IPS DF 6.9 (cell line): ENCODE measurements at regions not wholly inside any gene's neighbourhood (a gene's known extent, or its start where the extent isn't known, plus 50 kb on each side); places are given as distances from the start of the nearest gene placed in this dataset.

ENCODE experiments used
- DNase-seq: peaks from one replicate; pipeline ENCODE4 v3.0.0-alpha.2; 2013; ENCODE audit warnings: low read depth, low spot score
- H3K27ac ChIP-seq: one replicate; pipeline ENCODE4 v1.5.1; 2013; ENCODE audit warnings: low read length, control low read depth
- H3K27me3 ChIP-seq: 2 replicates; pipeline ENCODE4 v1.6.1; 2013; ENCODE audit warnings: mild to moderate bottlenecking, low read length; ENCODE audit not compliant: control insufficient read depth, insufficient read depth
- H3K36me3 ChIP-seq: 2 replicates; pipeline ENCODE4 v1.6.1; 2013; ENCODE audit warnings: low read length; ENCODE audit not compliant: control insufficient read depth, insufficient read depth
- H3K4me1 ChIP-seq: 2 replicates; pipeline ENCODE4 v1.6.1; 2013; ENCODE audit warnings: low read length; ENCODE audit not compliant: control insufficient read depth, insufficient read depth
- H3K4me3 ChIP-seq: 2 replicates; pipeline ENCODE4 v1.5.1; 2013; ENCODE audit warnings: mild to moderate bottlenecking, low read length
- H3K9me3 ChIP-seq: 2 replicates; pipeline ENCODE4 v1.6.1; 2013; ENCODE audit warnings: low read length, inconsistent platforms; ENCODE audit not compliant: control insufficient read depth, insufficient read depth
- WGBS: extraction: QIAGEN DNeasy Blood & Tissue Kit; methylation state at CpG from one replicate; pipeline ENCODE4 v1.1.7; 2013; ENCODE audit warnings: mixed read lengths, missing lambda C conversion rate; ENCODE audit not compliant: insufficient read length, insufficient coverage; 5-methylcytosine and 5-hydroxymethylcytosine counted together

DNA sequence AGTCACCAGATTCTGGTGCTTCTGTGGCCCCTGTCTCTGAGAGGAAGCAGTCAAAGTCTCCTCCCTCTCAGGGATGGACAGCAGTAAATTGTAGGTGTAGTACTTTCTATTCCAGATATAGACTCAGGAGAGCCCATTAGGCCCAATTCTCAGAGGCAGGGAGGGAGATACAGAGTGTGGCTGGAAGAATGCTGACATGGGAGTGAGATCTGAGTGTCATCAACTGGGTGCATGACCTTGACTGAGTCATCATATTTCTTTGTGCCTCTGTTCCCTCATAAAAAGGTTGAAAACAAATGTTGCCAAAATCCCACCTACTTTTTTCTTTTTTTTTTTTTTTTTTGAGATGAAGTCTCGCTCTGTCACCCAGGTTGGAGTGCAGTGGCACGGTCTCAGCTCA lies 506.1 kb downstream of the BCL11A start:
- H3K36me3 ChIP-seq = no peaks in the 10 kb centered on the region
- no peaks in the 10 kb centered on the region for H3K4me1 ChIP-seq
- no CpG with 5 or more reads among the region's 2 CpGs for WGBS
- H3K9me3 ChIP-seq = no peaks in the 10 kb centered on the region
- no peak overlapping the region for H3K27ac ChIP-seq
- H3K4me3 ChIP-seq = no peak overlapping the region
- no peak for DNase-seq
- H3K27me3 ChIP-seq = no peaks in the 10 kb centered on the region

- Histone ChIP-seq H3K27me3 (no peaks in the 10 kb centered on the region), H3K4me1 (no peaks in the 10 kb centered on the region), H3K9me3 (no peaks in the 10 kb centered on the region), H3K4me3 (no peak overlapping the region), H3K27ac (no peak overlapping the region), H3K36me3 (no peaks in the 10 kb centered on the region)
- DNase-seq = no peak
- WGBS = no CpG with 5 or more reads among the region's 4 CpGs
Observed at GRCh38 chr2:60046529-60046928, 506.9 kb downstream of the BCL11A start.

- Histone ChIP-seq H3K36me3 (no peaks in the 10 kb centered on the region), H3K27me3 (no peaks in the 10 kb centered on the region), H3K4me1 (no peaks in the 10 kb centered on the region), H3K27ac (no peak overlapping the region), H3K4me3 (no peak overlapping the region), H3K9me3 (no peaks in the 10 kb centered on the region)
- no peak for DNase-seq
- no CpG with 5 or more reads among the region's 1 CpG for WGBS
Observed at GRCh38 chr2:60045456-60045855, 508.0 kb downstream of the BCL11A start.

GRCh38 chr2:60044484-60044883 lies 509.0 kb downstream of the BCL11A start:
- no peaks in the 10 kb centered on the region for H3K4me1 ChIP-seq
- no peaks in the 10 kb centered on the region for H3K27me3 ChIP-seq
- H3K9me3 ChIP-seq = no peaks in the 10 kb centered on the region
- DNase-seq = no peak
- H3K27ac ChIP-seq = no peak overlapping the region
- no CpG with 5 or more reads among the region's 1 CpG for WGBS
- no peaks in the 10 kb centered on the region for H3K36me3 ChIP-seq
- H3K4me3 ChIP-seq = no peak overlapping the region

GRCh38 chr2:60042023-60042422 lies 511.4 kb downstream of the BCL11A start:
- H3K4me3 ChIP-seq = no peak overlapping the region
- no CpG with 5 or more reads among the region's 3 CpGs for WGBS
- no peaks in the 10 kb centered on the region for H3K4me1 ChIP-seq
- H3K9me3 ChIP-seq = no peaks in the 10 kb centered on the region
- H3K36me3 ChIP-seq = no peaks in the 10 kb centered on the region
- H3K27ac ChIP-seq = no peak overlapping the region
- H3K27me3 ChIP-seq = no peaks in the 10 kb centered on the region
- no peak for DNase-seq

DNA sequence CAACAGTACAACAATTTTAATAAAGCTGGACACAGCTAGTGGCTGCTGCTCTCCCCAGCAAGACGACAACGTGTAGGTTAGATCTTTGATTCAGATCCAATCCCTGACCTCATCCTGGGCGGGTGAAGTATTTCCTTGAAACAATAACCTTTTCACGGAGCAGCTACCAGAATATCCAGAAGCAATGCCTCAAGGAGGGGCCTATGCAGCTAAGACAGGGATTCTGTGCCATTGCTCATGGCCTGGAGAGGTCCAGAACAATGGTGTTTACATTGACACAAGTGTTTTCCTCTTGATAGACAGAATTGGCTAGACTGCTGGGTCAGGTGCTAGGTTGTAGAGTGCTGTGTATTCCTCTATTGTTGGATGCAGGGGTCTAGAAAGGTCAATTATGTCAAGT lies 520.1 kb downstream of the BCL11A start:
- H3K27ac ChIP-seq = no peak overlapping the region
- no peaks in the 10 kb centered on the region for H3K27me3 ChIP-seq
- H3K4me3 ChIP-seq = no peak overlapping the region
- no peaks in the 10 kb centered on the region for H3K9me3 ChIP-seq
- no peaks in the 10 kb centered on the region for H3K4me1 ChIP-seq
- no peak for DNase-seq
- no peaks in the 10 kb centered on the region for H3K36me3 ChIP-seq
- no CpG with 5 or more reads among the region's 4 CpGs for WGBS

GRCh38 chr2:60029566-60029883 lies 523.9 kb downstream of the BCL11A start:
- Histone ChIP-seq H3K27me3 (no peaks in the 10 kb centered on the region), H3K4me3 (no peak overlapping the region), H3K9me3 (no peaks in the 10 kb centered on the region), H3K27ac (no peak overlapping the region), H3K4me1 (no peaks in the 10 kb centered on the region), H3K36me3 (no peaks in the 10 kb centered on the region)
- WGBS = no CpG with 5 or more reads among the region's 1 CpG
- DNase-seq = no peak

DNA sequence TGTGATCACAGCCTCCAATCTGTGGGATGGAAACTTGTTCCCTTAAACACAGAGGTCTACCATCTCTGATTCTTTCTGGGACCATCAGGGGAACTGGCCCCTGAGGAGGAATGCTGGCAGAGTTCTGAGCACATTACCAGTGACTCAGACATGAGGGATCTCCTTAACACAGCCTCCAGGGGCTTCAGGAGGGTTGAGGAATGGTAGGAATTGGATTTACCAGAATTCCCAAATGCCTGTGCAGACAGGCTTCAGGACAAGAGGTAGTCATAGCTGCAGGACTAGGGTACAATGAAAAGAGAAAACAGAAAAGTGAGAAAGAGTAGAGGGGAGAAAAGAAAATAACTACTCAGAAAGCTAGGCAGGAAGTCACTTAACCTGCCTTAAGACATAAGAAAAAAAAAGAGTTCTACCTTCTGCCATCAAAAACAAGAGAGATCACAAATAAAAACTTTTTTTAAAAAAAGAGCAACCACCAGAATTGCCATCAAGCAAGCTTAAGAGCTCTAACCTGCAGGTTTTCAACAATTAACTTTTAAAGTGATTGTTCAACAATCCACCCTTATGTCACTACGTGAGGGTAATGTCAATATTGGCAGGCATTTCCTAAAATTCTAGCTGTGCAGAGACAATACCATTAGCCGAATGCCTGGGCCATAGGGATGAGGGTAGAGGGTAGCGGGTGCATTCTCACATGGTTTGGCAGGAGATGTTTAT lies 524.4 kb downstream of the BCL11A start:
- no CpG with 5 or more reads among the region's 3 CpGs for WGBS
- H3K27ac ChIP-seq = no peak overlapping the region
- no peaks in the 10 kb centered on the region for H3K9me3 ChIP-seq
- H3K4me1 ChIP-seq = no peaks in the 10 kb centered on the region
- H3K27me3 ChIP-seq = no peaks in the 10 kb centered on the region
- no peak for DNase-seq
- no peak overlapping the region for H3K4me3 ChIP-seq
- H3K36me3 ChIP-seq = no peaks in the 10 kb centered on the region

- no peaks in the 10 kb centered on the region for H3K9me3 ChIP-seq
- no peak for DNase-seq
- no peak overlapping the region for H3K4me3 ChIP-seq
- no peaks in the 10 kb centered on the region for H3K4me1 ChIP-seq
- no CpG with 5 or more reads among the region's 2 CpGs for WGBS
- no peaks in the 10 kb centered on the region for H3K36me3 ChIP-seq
- no peak overlapping the region for H3K27ac ChIP-seq
- H3K27me3 ChIP-seq = no peaks in the 10 kb centered on the region
Observed at GRCh38 chr2:60025496-60025895, 528.0 kb downstream of the BCL11A start.

DNA sequence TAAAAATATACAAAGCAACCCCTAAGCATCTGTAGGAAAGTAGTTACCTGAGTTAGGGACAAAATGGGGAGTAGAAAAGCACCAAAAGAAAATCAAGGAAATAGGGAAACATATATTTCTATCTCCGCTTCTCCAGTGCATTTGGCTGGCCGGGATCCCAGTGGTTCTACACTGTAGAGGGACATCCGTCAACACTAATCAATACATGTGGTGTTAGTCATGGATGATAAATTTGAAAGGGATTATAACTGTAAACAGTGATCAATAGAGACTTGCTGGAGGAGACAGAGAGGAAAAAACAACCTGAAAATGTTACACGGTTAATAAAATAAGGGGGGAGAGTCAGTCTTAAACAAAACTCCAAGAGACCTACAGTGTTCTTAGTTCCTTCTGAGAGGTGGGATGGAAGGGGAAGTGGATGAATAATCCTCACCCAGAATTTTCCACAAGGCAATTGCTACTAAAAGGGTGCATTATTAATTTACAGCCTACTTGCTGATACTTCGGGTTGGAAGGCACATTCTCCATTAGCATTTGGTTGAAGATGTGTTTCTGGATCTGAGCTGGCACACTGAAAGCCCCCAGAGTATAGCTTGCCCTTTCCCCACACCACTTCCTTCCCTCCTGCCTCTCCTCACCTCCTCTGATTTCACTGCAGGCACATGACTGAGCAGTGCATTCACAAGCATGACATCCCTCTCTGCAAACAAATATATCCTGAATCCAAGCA lies 530.0 kb downstream of the BCL11A start:
- no peaks in the 10 kb centered on the region for H3K4me1 ChIP-seq
- WGBS = no CpG with 5 or more reads among the region's 5 CpGs
- H3K4me3 ChIP-seq = no peak overlapping the region
- no peaks in the 10 kb centered on the region for H3K27me3 ChIP-seq
- DNase-seq = no peak
- no peak overlapping the region for H3K27ac ChIP-seq
- no peaks in the 10 kb centered on the region for H3K36me3 ChIP-seq
- no peaks in the 10 kb centered on the region for H3K9me3 ChIP-seq

- WGBS = no CpG with 5 or more reads among the region's 2 CpGs
- Histone ChIP-seq H3K36me3 (no peaks in the 10 kb centered on the region), H3K9me3 (no peaks in the 10 kb centered on the region), H3K27ac (no peak overlapping the region), H3K4me3 (no peak overlapping the region), H3K27me3 (no peaks in the 10 kb centered on the region), H3K4me1 (no peaks in the 10 kb centered on the region)
- no peak for DNase-seq
Observed at GRCh38 chr2:60007671-60008070, 545.8 kb downstream of the BCL11A start.
